ENCODE measurements at regions not wholly inside any gene's neighbourhood (a gene's known extent, or its start where the extent isn't known, plus 50 kb on each side); places are given as distances from the start of the nearest gene placed in this dataset.

- no TSS peak for BruUV-seq (replicated peaks)
- Mint-ChIP-seq H3K9me3 (ENCODE audit: unreplicated experiment) (no peaks in the 10 kb centered on the region), H3K4me1 (ENCODE audit: low read depth, unreplicated experiment) (peaks cover 18% of the 10 kb centered on the region), H3K4me3 (ENCODE audit: unreplicated experiment) (no peak overlapping the region), H3K27ac (ENCODE audit: unreplicated experiment) (no peak overlapping the region), H3K36me3 (ENCODE audit: insufficient read depth, unreplicated experiment) (no peaks in the 10 kb centered on the region), H3K27me3 (ENCODE audit: insufficient read depth, unreplicated experiment) (no peaks in the 10 kb centered on the region)
- TF ChIP-seq CTCF (IDR thresholded peaks at IDR 0.05; ENCODE audit: insufficient read depth in 1 of 2, low read depth in 1 of 2, low read length in 1 of 2, severe bottlenecking in 1 of 2, unreplicated experiment in 1 of 2) = no peak
- Histone ChIP-seq H3K36me3 (ENCODE audit: control insufficient read depth, insufficient read depth, low read length) (no peaks in the 10 kb centered on the region), H3K27me3 (replicated peaks; ENCODE audit: control insufficient read depth, insufficient read depth, low read length) (no peaks in the 10 kb centered on the region), H3K4me3 (ENCODE audit: low read depth, low read length) (no peak overlapping the region), H3K4me1 (peaks cover 5% of the 10 kb centered on the region; the same call in 1 of the 2 replicates), H3K9me3 (no peaks in the 10 kb centered on the region)
- no peak for DNase-seq
- intact Hi-C loops (cut with micrococcal nuclease; ENCODE audit: unreplicated experiment) = loop anchor here (5.0 kb wide), 1 partner anchor 170 kb away; no protein-coding TSS in a partner anchor
- ChIA-PET CTCF (no interaction called here), POLR2A (no interaction called here)
Measured at GRCh38 chr13:73922493-73923393, 211.5 kb downstream of the KLF12 start.

- intact Hi-C loops (cut with micrococcal nuclease; ENCODE audit: unreplicated experiment) = no loop called here
- Histone ChIP-seq H3K36me3 (ENCODE audit: control insufficient read depth, insufficient read depth, low read length) (no peaks in the 10 kb centered on the region), H3K27me3 (replicated peaks; ENCODE audit: control insufficient read depth, insufficient read depth, low read length) (no peaks in the 10 kb centered on the region), H3K4me1 (peaks cover 5% of the 10 kb centered on the region; the same call in 1 of the 2 replicates), H3K9me3 (no peaks in the 10 kb centered on the region), H3K4me3 (ENCODE audit: low read depth, low read length) (no peak overlapping the region)
- CTCF ChIA-PET = no interaction called here
- Mint-ChIP-seq H3K27me3 (ENCODE audit: insufficient read depth, unreplicated experiment) (no peaks in the 10 kb centered on the region), H3K4me1 (ENCODE audit: low read depth, unreplicated experiment) (peaks cover 18% of the 10 kb centered on the region), H3K4me3 (ENCODE audit: unreplicated experiment) (no peak overlapping the region), H3K36me3 (ENCODE audit: insufficient read depth, unreplicated experiment) (peaks cover 6% of the 10 kb centered on the region), H3K9me3 (ENCODE audit: unreplicated experiment) (no peaks in the 10 kb centered on the region), H3K27ac (ENCODE audit: unreplicated experiment) (no peak overlapping the region)
- no peak for DNase-seq
- POLR2A ChIA-PET = no interaction called here
- BruUV-seq (replicated peaks) = no TSS peak
- no peak for TF ChIP-seq CTCF (IDR thresholded peaks at IDR 0.05; ENCODE audit: insufficient read depth in 1 of 2, low read depth in 1 of 2, low read length in 1 of 2, severe bottlenecking in 1 of 2, unreplicated experiment in 1 of 2)
Measured at GRCh38 chr13:73918691-73919090, 215.5 kb downstream of the KLF12 start.

GRCh38 chr13:73913751-73914518 lies 220.3 kb downstream of the KLF12 start:
- ChIA-PET POLR2A (no interaction called here), CTCF (no interaction called here)
- BruUV-seq (replicated peaks) = no TSS peak

More at GRCh38 chr13:73913751-73914518, 220.3 kb downstream of the KLF12 start:
- TF ChIP-seq CTCF (IDR thresholded peaks at IDR 0.05; ENCODE audit: insufficient read depth in 1 of 2, low read depth in 1 of 2, low read length in 1 of 2, severe bottlenecking in 1 of 2, unreplicated experiment in 1 of 2) = no peak
- H3K36me3 Mint-ChIP-seq (ENCODE audit: insufficient read depth, unreplicated experiment) = peaks cover 6% of the 10 kb centered on the region
- Histone ChIP-seq H3K36me3 (ENCODE audit: control insufficient read depth, insufficient read depth, low read length) (no peaks in the 10 kb centered on the region), H3K4me1 (no peaks in the 10 kb centered on the region), H3K4me3 (ENCODE audit: low read depth, low read length) (no peak overlapping the region), H3K9me3 (no peaks in the 10 kb centered on the region), H3K27me3 (replicated peaks; ENCODE audit: control insufficient read depth, insufficient read depth, low read length) (no peaks in the 10 kb centered on the region)
- no peaks in the 10 kb centered on the region for H3K4me1 Mint-ChIP-seq (ENCODE audit: low read depth, unreplicated experiment)
- no peak for DNase-seq
- H3K9me3 Mint-ChIP-seq (ENCODE audit: unreplicated experiment) = no peaks in the 10 kb centered on the region
- intact Hi-C loops (cut with micrococcal nuclease; ENCODE audit: unreplicated experiment) = no loop called here
- H3K27me3 Mint-ChIP-seq (ENCODE audit: insufficient read depth, unreplicated experiment) = no peaks in the 10 kb centered on the region
- H3K4me3 Mint-ChIP-seq (ENCODE audit: unreplicated experiment) = no peak overlapping the region
- H3K27ac Mint-ChIP-seq (ENCODE audit: unreplicated experiment) = no peak overlapping the region

All from Caco-2 (cell line).